Right renal cortex interstitium (tissue), 3 donors: ENCODE measurements at regions not wholly inside any gene's neighbourhood (a gene's known extent, or its start where the extent isn't known, plus 50 kb on each side); places are given as distances from the start of the nearest gene placed in this dataset.

Experiments
- DNase-seq, 3 donors: peaks; one replicate each; pipeline ENCODE4 v3.0.0-alpha.2; 2013; ENCODE audit warnings: low read depth in 3 of 3, low spot score in 2 of 3

- no peak for DNase-seq
Observed at GRCh38 chr3:159210336-159210735, 408.5 kb downstream of the MFSD1 start.

- no peak for DNase-seq
Observed at GRCh38 chr3:159216311-159216710, 414.5 kb downstream of the MFSD1 start.

- no peak for DNase-seq
Observed at GRCh38 chr3:159219231-159219630, 417.4 kb downstream of the MFSD1 start.

GRCh38 chr3:159221335-159221734 is 419.5 kb downstream of the MFSD1 start:
- no peak for DNase-seq

GRCh38 chr3:159229116-159229680 is 427.3 kb downstream of the MFSD1 start:
- DNase-seq = no peak

- DNase-seq = no peak
Observed at GRCh38 chr3:159232966-159233365, 431.1 kb downstream of the MFSD1 start.

GRCh38 chr3:159233734-159234133 is 431.9 kb downstream of the MFSD1 start:
- DNase-seq = no peak

- no peak for DNase-seq
Observed at GRCh38 chr3:159234306-159234705, 432.5 kb downstream of the MFSD1 start.

- DNase-seq = peak in 1 of 3 donors; percentile 1
Observed at GRCh38 chr3:159236321-159236720, 434.5 kb downstream of the MFSD1 start.

- DNase-seq = no peak
Observed at GRCh38 chr3:159237226-159237625, 435.4 kb downstream of the MFSD1 start.

GRCh38 chr3:159238646-159239045 is 436.8 kb downstream of the MFSD1 start:
- DNase-seq = no peak

- no peak for DNase-seq
Observed at GRCh38 chr3:159239059-159239458, 437.2 kb downstream of the MFSD1 start.

- no peak for DNase-seq
Observed at GRCh38 chr3:159244933-159245332, 443.1 kb downstream of the MFSD1 start.

GRCh38 chr3:159245871-159246270 is 444.0 kb downstream of the MFSD1 start:
- no peak for DNase-seq

- no peak for DNase-seq
Observed at GRCh38 chr3:159246385-159246784, 444.5 kb downstream of the MFSD1 start.

- DNase-seq = no peak
Observed at GRCh38 chr3:159249472-159250174, 447.8 kb downstream of the MFSD1 start.

- DNase-seq = no peak
Observed at GRCh38 chr3:159250961-159251360, 449.1 kb downstream of the MFSD1 start.

- no peak for DNase-seq
Observed at GRCh38 chr3:159252274-159252673, 450.4 kb downstream of the MFSD1 start.

GRCh38 chr3:159252772-159253384 is 451.0 kb downstream of the MFSD1 start:
- DNase-seq = no peak

- no peak for DNase-seq
Observed at GRCh38 chr3:159253860-159254259, 452.0 kb downstream of the MFSD1 start.

GRCh38 chr3:159257954-159258353 is 456.1 kb downstream of the MFSD1 start:
- no peak for DNase-seq

- no peak for DNase-seq
Observed at GRCh38 chr3:159258934-159259333, 457.1 kb downstream of the MFSD1 start.
